Neural cell (in vitro differentiated cells): ENCODE measurements at regions not wholly inside any gene's neighbourhood (a gene's known extent, or its start where the extent isn't known, plus 50 kb on each side); places are given as distances from the start of the nearest gene placed in this dataset.

Source experiments
- EP300 ChIP-seq: fragments of 450-650 bp; conservative IDR thresholded peaks from 2 replicates; pipeline ENCODE4 v1.6.1; 2014; ENCODE audit warnings: antibody characterized with exemption, mild to moderate bottlenecking, moderate library complexity; ENCODE audit not compliant: poor library complexity, severe bottlenecking
- EZH2 ChIP-seq: fragments of 200-600, 300-800 bp; shearing (Covaris generic), sonication (generic); IDR thresholded peaks from 2 replicates; pipeline ENCODE4 v1.6.1; 2014; ENCODE audit warnings: antibody characterized with exemption, low read length, borderline replicate concordance, mild to moderate bottlenecking; ENCODE audit not compliant: insufficient read depth, poor library complexity, severe bottlenecking
- MXI1 ChIP-seq: fragments of 450-650 bp; conservative IDR thresholded peaks from 2 replicates; pipeline ENCODE4 v1.6.1; 2014; ENCODE audit warnings: antibody characterized with exemption, mild to moderate bottlenecking; ENCODE audit not compliant: poor library complexity, severe bottlenecking
- POLR2AphosphoS5 ChIP-seq: IDR thresholded peaks from 2 replicates; pipeline ENCODE4 v1.6.1; 2012
- TAF1 ChIP-seq: IDR thresholded peaks from 2 replicates; pipeline ENCODE4 v1.6.1; 2012; ENCODE audit warnings: low read depth
- TF ChIP-seq, protein P1 (sequence below): fragments of 450-650 bp; IDR thresholded peaks from 2 replicates; pipeline ENCODE4 v1.5.1; 2014; ENCODE audit warnings: antibody characterized with exemption, mild to moderate bottlenecking, moderate library complexity; ENCODE audit not compliant: poor library complexity, severe bottlenecking

DNA sequence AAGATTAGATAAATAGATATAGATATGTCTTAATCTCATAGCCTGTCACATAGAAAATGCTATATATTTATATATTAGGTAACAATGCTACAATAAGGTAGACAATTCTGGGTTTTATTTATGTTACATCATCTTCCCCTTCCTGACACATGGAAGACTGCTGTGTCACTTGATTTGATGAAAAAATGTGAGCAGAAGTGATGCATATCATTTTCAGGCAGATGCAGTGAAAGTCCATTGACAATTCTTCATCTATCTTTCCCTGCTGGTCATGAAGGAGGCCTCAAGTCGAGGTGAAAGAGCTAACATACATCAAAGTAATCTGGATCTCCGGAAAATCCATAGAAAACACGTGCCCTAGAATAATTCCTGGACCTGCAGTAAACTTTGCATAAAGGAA, 57.8 kb upstream of the CHD1 start:
- TF ChIP-seq, protein P1, sequence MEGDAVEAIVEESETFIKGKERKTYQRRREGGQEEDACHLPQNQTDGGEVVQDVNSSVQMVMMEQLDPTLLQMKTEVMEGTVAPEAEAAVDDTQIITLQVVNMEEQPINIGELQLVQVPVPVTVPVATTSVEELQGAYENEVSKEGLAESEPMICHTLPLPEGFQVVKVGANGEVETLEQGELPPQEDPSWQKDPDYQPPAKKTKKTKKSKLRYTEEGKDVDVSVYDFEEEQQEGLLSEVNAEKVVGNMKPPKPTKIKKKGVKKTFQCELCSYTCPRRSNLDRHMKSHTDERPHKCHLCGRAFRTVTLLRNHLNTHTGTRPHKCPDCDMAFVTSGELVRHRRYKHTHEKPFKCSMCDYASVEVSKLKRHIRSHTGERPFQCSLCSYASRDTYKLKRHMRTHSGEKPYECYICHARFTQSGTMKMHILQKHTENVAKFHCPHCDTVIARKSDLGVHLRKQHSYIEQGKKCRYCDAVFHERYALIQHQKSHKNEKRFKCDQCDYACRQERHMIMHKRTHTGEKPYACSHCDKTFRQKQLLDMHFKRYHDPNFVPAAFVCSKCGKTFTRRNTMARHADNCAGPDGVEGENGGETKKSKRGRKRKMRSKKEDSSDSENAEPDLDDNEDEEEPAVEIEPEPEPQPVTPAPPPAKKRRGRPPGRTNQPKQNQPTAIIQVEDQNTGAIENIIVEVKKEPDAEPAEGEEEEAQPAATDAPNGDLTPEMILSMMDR = no peak
- TF ChIP-seq MXI1 (no peak), TAF1 (no peak), EZH2 (no peak), EP300 (no peak), POLR2AphosphoS5 (no peak)
